GM19328 (cell line): ENCODE measurements at regions not wholly inside any gene's neighbourhood (a gene's known extent, or its start where the extent isn't known, plus 50 kb on each side); places are given as distances from the start of the nearest gene placed in this dataset.

ENCODE experiments used
- ATAC-seq: cut with Tn5 transposase; IDR thresholded peaks from one replicate; pipeline ENCODE4 v1.9.1; 2021; ENCODE audit warnings: mild to moderate bottlenecking, moderate library complexity; ENCODE audit not compliant: unreplicated experiment

- no peak for ATAC-seq
Measured at GRCh38 chr4:160872491-160872890, 1291.3 kb downstream of the FSTL5 start.

GRCh38 chr4:160877087-160877790, 1286.6 kb downstream of the FSTL5 start:
- no peak for ATAC-seq

GRCh38 chr4:160880180-160880579, 1283.6 kb downstream of the FSTL5 start:
- no peak for ATAC-seq

GRCh38 chr4:160887668-160888067, 1276.1 kb downstream of the FSTL5 start:
- no peak for ATAC-seq

- no peak for ATAC-seq
Measured at GRCh38 chr4:160894128-160894527, 1269.7 kb downstream of the FSTL5 start.

GRCh38 chr4:160894809-160895208, 1269.0 kb downstream of the FSTL5 start:
- ATAC-seq = no peak

GRCh38 chr4:160927311-160927710, 1236.5 kb downstream of the FSTL5 start:
- no peak for ATAC-seq

GRCh38 chr4:160928482-160928881, 1235.3 kb downstream of the FSTL5 start:
- no peak for ATAC-seq

GRCh38 chr4:160947653-160948052, 1216.1 kb downstream of the FSTL5 start:
- no peak for ATAC-seq

- no peak for ATAC-seq
Measured at GRCh38 chr4:160956875-160957274, 1206.9 kb downstream of the FSTL5 start.

- no peak for ATAC-seq
Measured at GRCh38 chr4:160969925-160970324, 1193.9 kb downstream of the FSTL5 start.

- ATAC-seq = no peak
Measured at GRCh38 chr4:160980091-160980490, 1183.7 kb downstream of the FSTL5 start.

GRCh38 chr4:160981083-160981482, 1182.7 kb downstream of the FSTL5 start:
- no peak for ATAC-seq

- ATAC-seq = no peak
Measured at GRCh38 chr4:160983035-160983434, 1180.8 kb downstream of the FSTL5 start.

GRCh38 chr4:161002386-161002785, 1161.4 kb downstream of the FSTL5 start:
- ATAC-seq = no peak

GRCh38 chr4:161003418-161004057, 1160.3 kb downstream of the FSTL5 start:
- no peak for ATAC-seq

- ATAC-seq = no peak
Measured at GRCh38 chr4:161005746-161006145, 1158.1 kb downstream of the FSTL5 start.

- no peak for ATAC-seq
Measured at GRCh38 chr4:161008527-161008926, 1155.3 kb downstream of the FSTL5 start.

- ATAC-seq = no peak
Measured at GRCh38 chr4:161010227-161010626, 1153.6 kb downstream of the FSTL5 start.
